ENCODE measurements at regions not wholly inside any gene's neighbourhood (a gene's known extent, or its start where the extent isn't known, plus 50 kb on each side); places are given as distances from the start of the nearest gene placed in this dataset.

DNA sequence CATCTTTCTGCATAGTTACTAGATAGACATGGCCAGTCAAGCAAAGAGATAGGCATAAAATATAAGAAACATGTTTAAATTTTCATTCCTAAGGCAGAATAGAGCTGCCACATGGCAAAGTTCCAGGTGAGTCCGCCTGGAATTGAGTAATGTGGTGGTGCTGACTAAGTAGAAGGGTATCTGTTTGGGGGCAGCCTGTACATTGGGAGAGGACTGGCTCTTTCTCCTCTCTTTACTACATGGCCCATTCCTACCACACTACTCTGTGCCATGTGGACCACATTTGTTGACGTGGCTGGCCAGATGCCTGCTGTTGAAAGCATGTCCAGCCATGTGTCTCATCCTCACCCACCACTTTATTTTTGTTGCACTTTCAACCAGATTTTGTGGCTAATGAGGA, 354.0 kb downstream of the ETNK1 start:
- no peak overlapping the region for H3K27ac ChIP-seq
- WGBS, 2 donors (ENCODE audit: low coverage in 1 of 2), result 57 to 86% methylated on average over 1 to 2 of the region's 2 CpGs
- no peaks in the 10 kb centered on the region for H3K9me3 ChIP-seq
- peaks cover 0 to 6% (median 0%) of the 10 kb centered on the region in 3 donors for H3K4me1 ChIP-seq
- TF ChIP-seq POLR2A (IDR thresholded peaks at IDR 0.05) (no peak), EP300 (IDR thresholded peaks at IDR 0.05) (no peak), POLR2AphosphoS5 (IDR thresholded peaks at IDR 0.05) (no peak)
- TF ChIP-seq, protein P1, sequence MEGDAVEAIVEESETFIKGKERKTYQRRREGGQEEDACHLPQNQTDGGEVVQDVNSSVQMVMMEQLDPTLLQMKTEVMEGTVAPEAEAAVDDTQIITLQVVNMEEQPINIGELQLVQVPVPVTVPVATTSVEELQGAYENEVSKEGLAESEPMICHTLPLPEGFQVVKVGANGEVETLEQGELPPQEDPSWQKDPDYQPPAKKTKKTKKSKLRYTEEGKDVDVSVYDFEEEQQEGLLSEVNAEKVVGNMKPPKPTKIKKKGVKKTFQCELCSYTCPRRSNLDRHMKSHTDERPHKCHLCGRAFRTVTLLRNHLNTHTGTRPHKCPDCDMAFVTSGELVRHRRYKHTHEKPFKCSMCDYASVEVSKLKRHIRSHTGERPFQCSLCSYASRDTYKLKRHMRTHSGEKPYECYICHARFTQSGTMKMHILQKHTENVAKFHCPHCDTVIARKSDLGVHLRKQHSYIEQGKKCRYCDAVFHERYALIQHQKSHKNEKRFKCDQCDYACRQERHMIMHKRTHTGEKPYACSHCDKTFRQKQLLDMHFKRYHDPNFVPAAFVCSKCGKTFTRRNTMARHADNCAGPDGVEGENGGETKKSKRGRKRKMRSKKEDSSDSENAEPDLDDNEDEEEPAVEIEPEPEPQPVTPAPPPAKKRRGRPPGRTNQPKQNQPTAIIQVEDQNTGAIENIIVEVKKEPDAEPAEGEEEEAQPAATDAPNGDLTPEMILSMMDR (IDR thresholded peaks at IDR 0.05), result no peak
- H3K36me3 ChIP-seq, result no peaks in the 10 kb centered on the region
- no peak overlapping the region for H3K4me3 ChIP-seq
- H3K27me3 ChIP-seq, result no peaks in the 10 kb centered on the region
- no peak for ATAC-seq

DNA sequence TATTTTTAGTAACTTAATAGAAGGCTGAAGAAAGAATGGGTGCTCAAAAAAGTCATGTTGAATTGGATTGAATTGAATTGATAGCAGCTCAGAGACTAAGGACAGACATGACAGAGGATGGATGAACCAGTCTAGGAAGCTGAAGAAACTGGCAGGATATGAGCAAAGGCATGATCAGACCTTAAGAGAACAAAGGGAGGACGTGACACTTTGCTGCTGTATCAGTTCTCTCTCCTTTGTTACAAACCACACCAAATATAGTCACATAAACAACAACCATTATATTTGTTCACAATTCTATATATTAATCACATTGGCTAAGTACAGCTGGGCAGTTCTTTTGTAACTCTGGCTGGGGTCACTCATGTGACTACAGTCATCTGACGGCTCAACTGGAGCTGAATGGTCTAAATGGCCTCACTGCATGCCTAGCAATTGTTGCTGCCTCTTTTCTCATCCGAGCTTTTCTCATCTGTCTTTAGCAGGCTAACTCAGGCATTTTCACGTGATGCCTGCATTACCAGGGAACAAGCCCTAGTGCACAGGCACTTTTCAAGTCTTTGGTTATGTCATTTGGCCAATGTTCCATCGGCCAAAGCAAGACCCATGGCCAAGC, 355.0 kb downstream of the ETNK1 start:
- 67 to 88% methylated on average over 1 to 5 of the region's 5 CpGs for WGBS, 2 donors (ENCODE audit: low coverage in 1 of 2)
- ATAC-seq, result no peak

DNA sequence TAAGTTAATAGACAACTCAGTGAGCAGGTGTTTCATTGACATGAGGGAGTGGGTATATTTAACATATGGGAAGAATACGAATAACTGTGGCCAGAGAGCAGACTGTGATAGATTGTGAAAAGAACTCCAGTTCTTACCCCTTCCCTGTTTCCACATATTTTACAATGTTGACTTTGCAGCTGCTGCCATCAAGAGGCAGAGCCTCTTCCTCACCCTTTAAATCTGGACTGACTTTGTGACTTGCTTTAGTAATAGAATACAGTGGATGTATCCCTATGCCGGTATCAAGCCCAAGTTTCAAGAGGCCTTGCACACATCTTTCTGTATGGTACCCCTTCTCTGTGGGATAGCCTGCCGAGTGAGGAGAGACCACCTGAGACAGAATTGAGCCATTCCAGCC, 356.7 kb downstream of the ETNK1 start:
- WGBS, 2 donors (ENCODE audit: low coverage in 1 of 2), result 83 to 85% methylated on average over 2 of the region's 3 CpGs
- TF ChIP-seq POLR2A (IDR thresholded peaks at IDR 0.05) (no peak), POLR2AphosphoS5 (IDR thresholded peaks at IDR 0.05) (no peak), EP300 (IDR thresholded peaks at IDR 0.05) (no peak)
- TF ChIP-seq, protein P1 (IDR thresholded peaks at IDR 0.05), result no peak
- peaks cover 0 to 14% (median 0%) of the 10 kb centered on the region in 3 donors for H3K4me1 ChIP-seq
- no peaks in the 10 kb centered on the region for H3K36me3 ChIP-seq
- ATAC-seq, result no peak
- no peaks in the 10 kb centered on the region for H3K9me3 ChIP-seq
- H3K4me3 ChIP-seq, result no peak overlapping the region
- H3K27ac ChIP-seq, result no peak overlapping the region
- no peaks in the 10 kb centered on the region for H3K27me3 ChIP-seq

More for the DNA sequence above, 355.0 kb downstream of the ETNK1 start:
- Histone ChIP-seq H3K27me3 (no peaks in the 10 kb centered on the region), H3K4me1 (peaks cover 0 to 14% (median 0%) of the 10 kb centered on the region in 3 donors), H3K4me3 (no peak overlapping the region), H3K27ac (no peak overlapping the region), H3K9me3 (no peaks in the 10 kb centered on the region), H3K36me3 (no peaks in the 10 kb centered on the region)
- TF ChIP-seq EP300 (IDR thresholded peaks at IDR 0.05), result no peak
- no peak for TF ChIP-seq POLR2A (IDR thresholded peaks at IDR 0.05)
- TF ChIP-seq, protein P1 (IDR thresholded peaks at IDR 0.05), result no peak
- TF ChIP-seq POLR2AphosphoS5 (IDR thresholded peaks at IDR 0.05), result no peak

DNA sequence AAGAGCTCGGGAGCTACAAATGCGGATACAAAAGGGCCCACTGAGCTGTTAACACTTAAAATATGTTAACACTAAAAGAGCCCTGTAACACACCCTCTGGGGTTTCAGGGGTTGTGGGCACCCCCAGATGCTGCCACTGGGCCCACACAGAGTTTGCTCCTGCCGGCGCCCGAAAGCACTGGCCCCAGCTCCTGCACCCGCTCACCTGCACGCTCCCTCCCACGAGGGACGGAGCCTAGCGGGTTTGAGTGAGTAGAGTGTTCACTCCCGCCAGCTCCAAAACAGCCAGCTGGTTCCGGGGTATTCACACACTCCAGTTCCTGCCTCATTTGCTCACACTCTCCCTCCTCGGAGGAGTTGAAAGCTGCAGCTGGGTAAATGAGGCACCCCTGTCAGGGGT, 357.7 kb downstream of the ETNK1 start:
- H3K9me3 ChIP-seq, result no peaks in the 10 kb centered on the region
- no peaks in the 10 kb centered on the region for H3K27me3 ChIP-seq
- no peaks in the 10 kb centered on the region for H3K36me3 ChIP-seq
- H3K4me1 ChIP-seq, result peaks cover 0 to 14% (median 0%) of the 10 kb centered on the region in 3 donors
- 92 to 100% methylated on average over 1 to 10 of the region's 13 CpGs for WGBS, 2 donors (ENCODE audit: low coverage in 1 of 2)
- no peak overlapping the region for H3K27ac ChIP-seq
- TF ChIP-seq POLR2A (IDR thresholded peaks at IDR 0.05) (no peak), POLR2AphosphoS5 (IDR thresholded peaks at IDR 0.05) (no peak), EP300 (IDR thresholded peaks at IDR 0.05) (no peak)
- TF ChIP-seq, protein P1 (IDR thresholded peaks at IDR 0.05), result no peak
- ATAC-seq, result no peak
- no peak overlapping the region for H3K4me3 ChIP-seq

DNA sequence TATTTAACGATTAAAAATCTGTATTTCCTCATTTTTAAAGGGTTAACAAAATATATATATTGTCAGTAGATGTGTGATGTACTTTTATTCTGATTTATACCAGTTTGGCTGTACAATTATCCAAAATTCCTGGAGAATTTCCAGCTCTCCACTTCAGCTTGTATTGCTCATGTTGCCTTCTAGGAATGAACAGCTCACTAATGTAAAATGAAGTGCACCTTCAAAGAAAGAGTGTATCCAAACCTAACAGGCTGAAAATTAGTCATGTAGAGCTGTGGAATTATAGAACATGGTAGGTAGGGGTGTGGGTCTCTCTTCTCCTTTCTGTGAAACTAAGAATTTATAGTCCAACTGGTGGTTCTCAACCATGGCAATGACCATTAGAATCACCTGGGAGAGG, 362.0 kb downstream of the ETNK1 start:
- no peak for TF ChIP-seq POLR2AphosphoS5 (IDR thresholded peaks at IDR 0.05)
- no peak for TF ChIP-seq EP300 (IDR thresholded peaks at IDR 0.05)
- TF ChIP-seq POLR2A (IDR thresholded peaks at IDR 0.05), result no peak
- TF ChIP-seq, protein P1 (IDR thresholded peaks at IDR 0.05), result no peak
- no peaks in the 10 kb centered on the region for H3K27me3 ChIP-seq
- peaks cover 0 to 14% (median 0%) of the 10 kb centered on the region in 3 donors for H3K4me1 ChIP-seq
- no peak for ATAC-seq
- WGBS, 2 donors (ENCODE audit: low coverage in 1 of 2), result 71 to 91% methylated on average over 1 of the region's 1 CpG
- no peak overlapping the region for H3K4me3 ChIP-seq
- no peaks in the 10 kb centered on the region for H3K9me3 ChIP-seq
- H3K27ac ChIP-seq, result no peak overlapping the region
- H3K36me3 ChIP-seq, result no peaks in the 10 kb centered on the region
